ENCODE measurements at regions not wholly inside any gene's neighbourhood (a gene's known extent, or its start where the extent isn't known, plus 50 kb on each side); places are given as distances from the start of the nearest gene placed in this dataset.

DNA sequence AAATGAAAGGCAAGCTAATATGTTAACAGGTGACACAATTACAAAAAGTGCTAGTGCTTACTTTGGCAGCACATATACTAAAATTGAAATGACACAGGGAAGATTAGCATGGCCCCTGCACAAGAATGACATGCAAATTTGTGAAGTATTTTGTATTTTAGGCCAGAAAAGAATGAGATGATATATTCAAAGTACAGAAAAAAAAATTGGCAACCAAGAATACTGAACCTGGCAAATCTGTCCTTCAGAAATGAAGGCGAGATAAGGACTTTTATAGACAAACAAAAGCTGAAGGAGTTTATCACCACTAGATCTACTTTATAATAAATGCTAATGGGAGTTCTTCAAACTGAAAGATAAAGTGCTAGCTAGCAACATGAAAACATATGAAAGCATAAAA is 350.0 kb upstream of the POU3F1 start:
- no peak for DNase-seq (ENCODE audit: low spot score)

DNA sequence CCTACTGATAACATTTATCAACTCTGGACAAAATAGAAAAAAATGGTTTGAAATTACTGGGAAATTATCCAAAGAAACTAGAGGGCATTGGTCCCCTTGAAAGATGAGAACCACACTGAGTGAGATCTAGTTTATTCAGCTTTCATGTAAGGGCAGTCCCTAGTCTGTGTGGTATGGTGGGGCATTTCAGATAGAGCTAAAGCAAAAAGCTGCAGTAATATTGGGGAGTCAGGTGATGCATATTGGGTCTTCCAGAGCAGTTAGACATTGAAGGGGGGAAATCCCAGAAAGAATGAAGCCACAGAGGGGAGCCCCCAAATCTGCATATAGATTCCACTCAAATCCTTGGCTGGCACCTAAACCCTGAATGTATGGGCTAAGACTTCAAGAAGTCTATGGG is 347.7 kb upstream of the POU3F1 start:
- DNase-seq (ENCODE audit: low spot score) = no peak

DNA sequence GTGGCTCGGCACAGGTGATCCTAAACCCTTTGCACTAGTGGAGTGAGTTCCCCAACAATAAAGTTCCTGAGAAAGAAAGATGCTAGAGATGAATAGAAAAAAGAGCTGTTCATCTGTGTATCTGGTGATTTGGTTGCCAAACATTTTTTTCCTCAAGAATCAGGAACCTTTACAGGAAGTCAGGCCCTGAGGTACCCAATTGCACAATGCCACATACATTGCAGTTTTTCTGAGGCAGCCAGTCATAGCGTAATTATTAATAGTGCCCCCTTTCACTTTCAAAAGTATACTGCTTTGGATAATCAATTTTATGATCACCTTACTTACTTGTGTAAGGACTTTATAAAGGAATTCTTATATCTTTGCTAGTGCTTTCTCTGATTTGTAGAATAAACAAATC is 346.3 kb upstream of the POU3F1 start:
- no peak for DNase-seq (ENCODE audit: low spot score)

DNA sequence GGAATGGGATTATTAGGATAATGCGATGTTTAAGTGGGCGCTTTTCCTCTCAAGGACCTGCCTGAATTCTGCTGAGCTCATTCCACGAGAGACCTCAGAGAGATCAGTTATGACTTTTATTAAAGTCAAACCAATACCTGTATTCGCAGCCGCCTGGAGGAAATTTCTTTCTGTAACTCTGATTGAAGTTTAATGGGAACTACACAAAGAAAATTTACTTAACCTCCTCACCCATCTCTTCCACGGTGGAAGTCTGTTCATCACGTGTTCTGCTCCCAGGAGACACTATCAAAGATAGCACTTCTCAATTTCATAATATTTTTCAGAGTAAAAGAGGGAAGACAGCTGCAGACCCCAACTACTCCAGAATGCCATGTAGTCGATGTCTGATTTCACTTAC is 334.7 kb upstream of the POU3F1 start:
- no peak for DNase-seq (ENCODE audit: low spot score)

DNA sequence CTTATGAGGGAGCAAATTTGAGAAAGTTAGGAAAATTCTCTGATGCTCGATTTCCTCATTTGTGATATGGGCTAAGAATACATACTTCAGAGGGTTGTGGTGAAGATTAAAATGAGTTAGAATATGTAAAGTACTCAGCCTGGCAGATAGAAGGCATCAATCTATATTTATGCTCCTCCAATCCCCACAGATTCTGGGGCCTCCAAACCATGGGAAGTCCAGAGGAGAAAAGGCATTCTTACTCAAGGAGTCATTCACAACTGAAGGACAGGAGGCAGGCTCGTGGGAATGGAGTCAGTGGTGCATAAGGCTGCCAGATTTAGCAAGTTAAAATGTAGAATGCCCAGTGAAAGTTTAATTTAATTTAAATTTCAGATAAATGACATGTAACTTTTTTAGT is 330.0 kb upstream of the POU3F1 start:
- no peak for DNase-seq (ENCODE audit: low spot score)

DNA sequence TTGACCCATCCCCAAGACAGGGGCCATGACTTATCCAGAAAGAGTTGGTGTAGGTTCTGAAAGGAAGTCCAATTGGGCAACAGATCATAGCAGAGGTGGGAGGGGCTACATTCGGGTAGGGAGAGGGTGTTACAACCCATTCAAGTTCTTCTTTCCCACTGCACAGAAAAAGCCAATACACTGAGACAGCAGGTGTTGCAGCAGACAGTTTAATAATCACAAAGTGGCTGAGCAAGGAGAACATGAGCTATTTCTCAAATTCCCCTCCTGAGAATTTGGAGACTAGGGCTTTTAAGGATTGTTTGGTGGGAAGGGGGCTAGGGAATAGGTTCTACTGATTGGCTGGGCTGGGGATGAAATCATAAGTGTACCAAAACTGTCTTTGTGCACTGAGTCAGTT is 328.4 kb upstream of the POU3F1 start:
- DNase-seq (ENCODE audit: low spot score) = no peak

DNA sequence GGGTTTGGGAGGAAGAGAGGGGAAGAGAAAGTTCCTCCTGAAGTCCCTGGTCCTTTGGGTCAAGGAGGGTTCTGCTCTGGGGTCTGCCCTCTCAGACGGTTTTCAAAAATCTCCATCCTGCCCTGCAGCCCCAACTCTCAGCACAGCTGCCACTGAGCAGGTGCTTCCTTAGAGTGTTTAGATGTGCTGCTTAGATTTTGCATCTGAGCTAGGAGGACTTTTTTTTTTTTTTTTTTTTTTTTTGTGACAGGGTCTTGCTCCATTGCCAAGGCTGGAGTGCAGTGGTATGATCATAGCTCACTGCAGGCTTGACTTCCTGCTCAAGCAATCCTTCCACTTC is 324.9 kb upstream of the POU3F1 start:
- no peak for DNase-seq (ENCODE audit: low spot score)

DNA sequence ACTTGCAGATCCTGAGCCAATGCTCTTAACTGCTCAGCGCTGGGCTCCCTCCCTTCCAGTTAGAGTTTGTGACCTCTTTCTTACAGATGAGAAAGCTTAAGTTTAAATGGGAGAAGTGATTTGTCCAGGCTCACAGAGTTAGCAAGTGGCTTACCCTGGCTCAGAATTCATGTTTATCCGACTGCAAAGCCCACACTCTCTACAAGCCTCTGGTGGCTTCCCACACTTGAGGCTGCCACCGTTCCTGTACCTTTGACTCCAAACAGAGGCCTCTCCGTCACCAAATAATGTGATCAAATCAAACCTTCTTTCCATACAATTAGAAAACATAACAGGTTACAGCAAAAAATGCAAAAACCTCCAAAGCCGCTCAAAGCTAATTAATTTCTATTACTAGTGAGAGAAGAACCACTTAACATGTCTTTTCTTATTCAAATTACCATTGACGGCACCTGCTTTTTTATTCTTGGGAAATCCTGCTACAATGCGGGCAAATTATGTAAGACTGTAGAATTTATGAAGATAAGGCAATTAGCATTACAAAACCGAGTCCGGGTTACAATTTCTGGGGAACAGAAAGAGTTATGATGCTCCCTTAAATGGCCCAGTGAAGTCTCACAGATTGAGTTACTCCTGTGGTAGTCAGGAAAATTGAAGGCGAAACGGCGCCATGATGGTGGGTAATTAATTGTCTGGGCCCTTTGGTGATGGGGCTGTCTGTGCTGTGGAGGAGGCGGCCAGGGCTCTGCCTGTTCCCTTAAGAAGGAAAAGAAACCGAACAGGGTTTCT is 324.3 kb upstream of the POU3F1 start:
- no peak for DNase-seq (ENCODE audit: low spot score)

DNA sequence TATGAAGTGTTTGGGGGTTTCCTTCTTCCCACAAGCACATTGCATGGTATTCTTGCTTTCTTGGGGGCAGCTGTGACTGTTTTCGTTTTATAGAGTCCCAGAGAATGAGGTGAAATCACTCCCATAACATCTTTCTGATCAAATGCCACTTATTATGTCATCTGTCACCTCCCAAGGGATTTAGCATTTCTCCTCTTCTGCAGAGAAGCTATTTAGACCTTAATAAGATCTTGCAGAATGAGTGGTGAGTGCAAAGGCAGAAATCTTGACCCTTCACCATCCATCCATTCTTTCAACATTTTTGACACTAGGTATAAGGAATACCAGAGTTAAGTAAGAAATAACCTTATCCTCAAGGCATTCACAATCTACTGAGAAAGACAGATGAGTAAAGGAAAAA is 318.6 kb upstream of the POU3F1 start:
- no peak for DNase-seq (ENCODE audit: low spot score)

DNA sequence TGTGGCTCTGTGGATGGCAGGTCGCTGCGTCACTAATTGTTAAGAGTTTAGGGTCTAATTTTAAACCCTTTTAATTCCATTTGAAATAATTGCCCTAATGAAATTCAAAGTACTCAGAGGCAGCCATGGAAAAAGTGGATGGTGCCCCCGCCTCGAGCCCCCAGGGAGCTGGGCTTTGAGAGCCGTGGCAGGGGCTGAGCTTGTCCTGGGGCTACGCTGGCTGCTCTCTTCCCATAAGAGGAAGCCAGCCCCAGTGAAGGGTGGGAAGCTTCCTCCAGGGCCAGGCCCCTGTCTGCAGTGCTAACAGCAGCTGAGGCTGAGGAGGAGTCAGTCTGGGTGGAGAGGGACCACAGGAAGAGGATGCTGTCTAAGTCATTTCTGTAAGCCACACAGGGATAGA is 315.0 kb upstream of the POU3F1 start:
- no peak for DNase-seq (ENCODE audit: low spot score)

DNA sequence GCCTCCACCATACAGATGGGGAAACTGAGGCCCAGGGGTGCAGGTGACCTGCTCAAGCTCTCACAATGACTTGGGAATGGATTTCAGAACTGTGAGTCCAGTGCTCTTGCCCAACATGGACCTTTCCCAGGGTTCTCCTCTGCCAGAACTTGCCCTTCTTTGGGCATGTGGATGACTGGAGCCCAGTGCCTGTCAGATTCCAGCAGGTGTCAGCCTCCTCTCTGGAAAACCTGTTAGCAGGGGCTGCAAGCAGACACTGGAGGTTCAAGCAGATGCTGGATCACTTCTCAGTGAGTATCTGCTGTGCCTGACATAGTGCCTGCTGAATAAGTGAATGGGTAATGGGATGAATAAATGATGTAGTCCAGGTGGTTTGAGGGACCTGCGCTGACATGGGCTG is 314.2 kb upstream of the POU3F1 start:
- DNase-seq (ENCODE audit: low spot score) = no peak

DNA sequence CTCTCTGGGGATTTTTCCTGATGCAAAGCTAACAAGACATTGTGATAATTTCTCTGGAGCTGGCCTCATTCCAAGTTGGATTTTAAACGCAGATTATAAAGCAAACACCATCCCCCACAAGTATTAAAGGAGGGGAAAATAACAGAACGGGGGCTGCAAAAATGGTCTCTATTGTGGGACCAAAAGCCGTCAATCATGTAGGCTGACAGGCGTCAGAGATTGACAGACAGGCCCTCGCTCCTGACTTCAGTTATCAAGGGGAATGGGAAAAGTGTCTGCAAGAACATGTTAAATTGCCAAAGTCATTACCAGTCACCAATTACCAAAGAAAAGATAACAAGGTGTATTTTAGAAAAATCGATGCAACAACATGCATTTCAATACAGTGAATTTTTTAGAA is 307.4 kb upstream of the POU3F1 start:
- DNase-seq (ENCODE audit: low spot score) = no peak

DNA sequence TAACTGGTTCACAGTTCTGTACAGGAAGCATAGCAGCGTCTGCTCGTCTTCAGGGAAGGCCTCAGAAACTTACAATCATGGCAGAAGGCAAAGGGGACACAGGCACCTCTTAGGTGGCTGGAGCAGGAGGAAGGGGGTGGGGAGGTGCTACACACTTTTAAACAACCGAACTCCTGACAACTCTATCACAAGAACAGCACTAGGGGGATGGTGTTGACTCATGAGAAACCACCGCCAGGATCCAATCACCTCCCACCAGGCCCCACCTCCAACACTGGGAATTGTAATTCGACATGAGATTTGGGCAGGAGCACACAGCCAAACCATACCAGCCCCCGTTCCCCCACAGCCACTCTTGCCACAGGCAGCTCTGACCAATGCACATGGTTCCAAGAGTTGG is 306.3 kb upstream of the POU3F1 start:
- no peak for DNase-seq (ENCODE audit: low spot score)

DNA sequence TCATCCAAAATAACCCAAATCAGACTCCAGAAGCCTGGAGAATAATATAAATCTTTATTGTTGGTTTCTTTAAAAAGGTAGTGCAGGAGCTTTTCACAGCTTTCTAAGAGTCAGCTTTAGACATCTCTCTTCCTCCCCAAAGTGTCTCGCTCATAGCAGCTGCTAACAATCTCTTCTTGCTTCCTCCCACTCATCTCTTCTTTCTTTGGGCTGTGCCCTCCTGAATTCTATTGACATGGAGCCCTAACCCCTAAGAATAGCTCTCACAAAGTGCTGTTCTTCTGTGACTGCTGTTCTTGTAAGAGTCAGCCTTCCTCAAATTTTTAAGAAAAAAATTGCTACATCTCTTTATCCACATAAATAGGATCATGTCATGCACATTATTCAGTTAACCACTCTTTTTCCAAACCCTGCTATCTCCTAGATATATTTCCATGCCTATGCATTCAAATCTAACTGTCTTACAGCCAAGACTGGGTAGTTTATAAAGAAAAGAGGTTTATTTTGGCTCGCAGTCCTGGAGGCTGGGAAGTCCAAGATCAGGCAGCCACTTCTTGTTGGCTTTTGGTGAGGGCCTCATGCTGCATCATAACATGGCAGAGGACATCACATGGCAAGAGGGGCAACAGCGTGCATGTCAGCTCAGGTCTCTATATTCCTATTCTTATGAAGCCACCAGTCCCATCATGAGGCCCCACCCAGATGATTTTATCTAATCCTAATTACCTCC is 301.0 kb upstream of the POU3F1 start:
- DNase-seq (ENCODE audit: low spot score) = no peak

DNA sequence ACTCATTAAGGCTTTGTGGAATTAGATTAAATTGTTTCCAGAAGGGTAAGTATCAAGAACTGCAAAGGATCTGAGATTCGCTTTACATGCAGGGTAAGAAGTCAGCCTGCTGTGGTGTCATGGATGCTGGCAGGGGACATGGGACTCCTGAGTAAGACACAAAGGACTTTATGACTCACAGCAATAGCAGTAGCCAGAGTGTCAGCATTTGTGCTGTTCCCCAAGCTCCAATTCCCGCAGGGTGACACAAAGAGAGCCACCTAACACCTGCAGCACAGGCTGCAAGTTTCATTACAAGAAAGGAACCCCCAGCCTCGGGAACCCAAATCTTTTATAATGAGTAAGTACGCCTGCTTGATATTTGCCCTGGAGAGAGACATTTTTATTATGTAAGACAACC is 298.1 kb upstream of the POU3F1 start:
- no peak for DNase-seq (ENCODE audit: low spot score)

DNA sequence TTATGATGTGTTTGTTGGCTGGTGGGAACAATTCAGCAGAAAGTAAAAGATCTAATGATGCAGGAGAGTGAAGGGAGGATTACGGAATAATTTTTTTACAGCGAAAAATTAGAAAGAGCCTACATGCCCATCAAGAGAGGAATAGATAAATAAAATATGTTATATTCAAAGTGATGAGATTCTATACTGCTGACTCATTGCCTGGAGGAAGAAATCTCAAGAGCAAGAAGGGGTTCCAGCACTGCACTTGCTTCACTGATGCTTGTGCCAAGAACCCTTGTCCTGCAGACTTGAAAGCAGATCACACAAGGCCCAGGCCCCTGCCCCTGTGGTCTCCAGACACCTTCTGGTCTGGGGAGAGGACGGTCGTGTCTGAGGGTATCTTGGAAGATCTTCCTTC is 295.1 kb upstream of the POU3F1 start:
- no peak for DNase-seq (ENCODE audit: low spot score)

DNA sequence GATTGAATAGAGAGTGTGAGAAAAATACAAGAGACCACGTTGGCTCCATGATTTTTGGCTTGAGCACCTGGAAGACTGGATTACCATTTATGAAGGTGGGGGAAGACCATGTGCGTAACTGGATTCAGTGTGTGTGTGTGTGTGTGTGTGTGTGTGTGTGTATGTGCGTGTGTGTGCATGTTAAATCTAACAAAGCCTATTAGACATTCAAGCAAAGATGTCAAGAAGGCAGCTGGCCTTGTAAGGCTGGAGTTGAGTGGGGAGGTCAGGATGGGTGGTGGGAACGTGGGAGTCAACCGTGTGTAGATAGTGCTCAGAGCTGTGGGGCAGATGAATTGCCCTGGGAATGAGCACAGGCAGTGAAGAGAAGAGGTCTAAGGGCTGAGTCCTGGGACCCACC is 293.8 kb upstream of the POU3F1 start:
- no peak for DNase-seq (ENCODE audit: low spot score)

DNA sequence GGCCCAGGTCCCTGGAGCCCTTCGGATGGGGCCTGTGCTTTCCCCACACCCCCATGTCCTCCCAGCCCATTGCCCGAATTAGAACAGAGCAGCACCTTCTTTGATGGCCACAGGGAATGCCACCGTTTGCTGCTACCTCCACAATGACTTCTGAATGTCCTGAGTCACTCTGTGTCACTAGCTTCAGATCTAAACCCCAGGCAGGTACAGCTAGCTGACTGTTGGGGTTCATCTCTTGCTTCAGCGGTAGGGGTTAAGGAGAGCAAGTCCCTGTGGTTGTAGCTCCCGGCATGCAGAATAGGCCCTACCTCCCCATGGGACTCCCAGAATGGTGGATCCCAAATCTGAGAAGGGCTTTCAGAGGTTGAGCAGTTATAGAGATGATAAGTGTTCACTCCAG is 291.1 kb upstream of the POU3F1 start:
- no peak for DNase-seq (ENCODE audit: low spot score)

DNA sequence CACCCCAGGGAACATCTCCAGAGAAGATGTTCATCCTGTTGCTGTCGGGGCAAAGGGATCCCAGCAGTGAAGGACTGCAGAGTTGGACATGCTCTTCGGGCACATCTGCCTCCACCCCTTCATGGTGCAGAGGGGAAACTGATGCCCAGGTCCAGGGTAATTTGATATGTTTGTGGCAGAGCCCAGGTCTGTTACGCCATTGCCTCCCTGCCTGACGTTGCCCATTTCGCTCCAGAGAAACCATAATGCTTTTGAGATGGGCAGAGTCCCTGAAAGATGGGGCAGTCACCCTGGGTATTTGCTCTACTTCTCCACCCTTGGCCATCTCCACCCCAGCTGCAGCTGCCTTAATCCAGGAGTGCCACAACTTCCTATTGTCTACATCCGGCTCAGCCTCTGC is 290.4 kb upstream of the POU3F1 start:
- DNase-seq (ENCODE audit: low spot score) = no peak

DNA sequence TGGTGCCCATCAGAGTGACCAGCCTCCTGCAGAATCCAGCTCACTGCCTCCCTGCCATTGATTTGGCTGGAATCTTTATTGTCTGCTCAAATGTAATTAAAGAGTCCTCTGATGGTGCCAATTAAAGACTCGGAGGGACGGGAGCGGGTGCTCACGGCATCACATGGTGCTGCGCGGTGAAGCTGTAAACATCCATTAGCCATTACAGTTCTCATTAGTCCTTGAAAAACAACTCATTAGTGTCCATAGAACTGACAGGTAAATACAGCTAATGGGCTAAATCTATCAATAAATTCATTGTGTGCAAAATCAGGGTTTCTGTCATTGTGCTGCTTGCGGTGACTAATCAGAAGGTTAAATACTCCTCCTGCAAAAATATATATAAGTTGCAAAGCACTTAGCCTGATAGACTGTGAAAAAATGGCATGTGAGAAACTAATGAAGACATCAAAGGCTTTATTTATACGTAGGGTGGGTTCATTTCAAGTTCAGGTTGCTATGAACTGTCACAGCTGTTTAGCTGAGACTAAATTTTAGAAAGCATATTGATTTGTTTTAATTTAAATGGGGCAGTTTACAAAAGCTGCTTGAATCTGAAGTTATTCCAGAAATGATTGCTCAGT is 289.8 kb upstream of the POU3F1 start:
- DNase-seq (ENCODE audit: low spot score) = no peak

DNA sequence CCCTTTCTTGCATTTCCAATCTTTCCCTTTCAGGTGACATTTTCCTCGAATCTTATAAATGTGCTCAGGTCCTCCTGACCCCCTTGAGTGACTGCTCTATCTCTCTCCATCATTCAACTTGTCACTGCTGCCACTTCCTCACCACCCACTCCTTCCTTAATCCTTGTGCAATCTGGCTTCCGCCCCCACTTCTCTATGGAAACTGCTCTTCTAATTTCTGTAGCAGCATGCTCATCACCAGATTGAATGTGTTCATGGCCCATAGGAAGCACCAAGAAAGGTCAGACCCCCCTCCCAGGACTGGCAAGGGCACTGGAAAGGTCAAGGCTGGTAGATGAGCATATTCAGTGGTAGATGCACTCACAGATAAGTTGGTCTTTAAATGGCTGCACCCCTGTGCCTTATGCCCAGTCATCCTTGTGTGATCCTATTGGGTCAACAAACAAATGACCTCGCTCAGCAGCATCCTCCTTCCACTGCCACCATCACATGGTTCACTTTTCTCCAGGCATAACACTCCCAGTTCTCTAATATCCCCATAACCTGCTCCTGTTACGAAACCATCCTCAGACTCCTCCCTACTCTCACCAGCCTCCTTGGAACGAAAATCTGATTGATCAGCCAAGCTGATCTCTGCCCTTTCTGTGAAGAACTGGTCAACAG is 288.5 kb upstream of the POU3F1 start:
- DNase-seq (ENCODE audit: low spot score) = no peak

DNA sequence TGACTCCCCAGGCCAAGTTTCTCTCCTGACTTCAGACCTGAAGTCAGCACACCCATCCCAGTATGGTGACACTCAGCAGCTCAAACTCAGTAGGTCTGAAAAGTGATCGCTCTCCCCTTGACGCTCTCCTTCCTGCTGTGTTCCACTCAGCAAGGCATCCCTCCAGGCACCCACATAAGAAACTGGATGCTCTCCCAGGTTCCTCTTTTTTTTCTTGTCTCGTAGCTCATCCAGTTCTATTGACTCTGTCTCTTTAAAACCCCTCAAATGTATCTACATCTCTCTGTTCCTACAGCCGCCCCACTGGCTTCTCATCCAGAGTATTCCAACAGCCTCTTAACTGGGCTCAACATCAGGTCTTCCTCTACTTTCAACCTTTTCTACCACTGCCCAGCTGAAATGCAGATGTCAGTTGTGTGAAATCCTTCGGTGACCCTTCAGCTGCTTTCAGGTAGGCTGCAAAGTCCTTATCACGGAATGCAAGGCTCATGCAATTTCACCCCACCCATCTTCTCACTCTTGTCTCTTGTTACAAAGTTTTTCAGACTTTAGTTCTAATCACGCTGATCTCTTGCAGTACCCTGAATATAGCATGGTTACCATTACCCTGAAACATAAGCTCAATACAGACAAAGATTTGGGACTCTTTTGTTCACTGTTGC is 286.2 kb upstream of the POU3F1 start:
- DNase-seq (ENCODE audit: low spot score) = no peak
